GM12801 (cell line): ENCODE measurements at regions not wholly inside any gene's neighbourhood (a gene's known extent, or its start where the extent isn't known, plus 50 kb on each side); places are given as distances from the start of the nearest gene placed in this dataset.

Source experiments
- CTCF ChIP-seq: IDR thresholded peaks from one replicate; pipeline ENCODE4 v1.5.1; 2011; ENCODE audit warnings: control low read depth; ENCODE audit not compliant: insufficient read length; ENCODE audit errors: extremely low read depth

- no peak for TF ChIP-seq CTCF
Observed at GRCh38 chr20:53764415-53764800, 170.8 kb upstream of the ZNF217 start.

- TF ChIP-seq CTCF = no peak
Observed at GRCh38 chr20:53763707-53764414, 170.2 kb upstream of the ZNF217 start.

GRCh38 chr20:53760025-53760441, 166.4 kb upstream of the ZNF217 start:
- no peak for TF ChIP-seq CTCF

GRCh38 chr20:53757472-53757913, 163.9 kb upstream of the ZNF217 start:
- TF ChIP-seq CTCF = no peak

- TF ChIP-seq CTCF = no peak
Observed at GRCh38 chr20:53755733-53756531, 162.3 kb upstream of the ZNF217 start.

GRCh38 chr20:53753880-53754459, 160.3 kb upstream of the ZNF217 start:
- no peak for TF ChIP-seq CTCF

- no peak for TF ChIP-seq CTCF
Observed at GRCh38 chr20:53752971-53753879, 159.6 kb upstream of the ZNF217 start.
